SU-DHL-6 (cell line): ENCODE measurements at regions not wholly inside any gene's neighbourhood (a gene's known extent, or its start where the extent isn't known, plus 50 kb on each side); places are given as distances from the start of the nearest gene placed in this dataset.

Source experiments
- CTCF ChIP-seq: fragments of 200-600 bp; sonication (generic); IDR thresholded peaks from one replicate; pipeline ENCODE4 v1.5.1; 2017; ENCODE audit warnings: antibody characterized with exemption, mild to moderate bottlenecking, low read length, moderate library complexity; ENCODE audit not compliant: insufficient read depth, poor library complexity, severe bottlenecking
- EZH2phosphoT487 ChIP-seq: fragments of 200-600 bp; sonication (generic), shearing (Covaris generic); conservative IDR thresholded peaks from 2 replicates; pipeline ENCODE4 v1.6.1; 2018; ENCODE audit warnings: mild to moderate bottlenecking, antibody characterized with exemption, low read length, moderate library complexity, mixed read lengths

- no peak for TF ChIP-seq CTCF
- TF ChIP-seq EZH2phosphoT487: no peak
Observed at GRCh38 chr2:163828771-163829170, 93.0 kb upstream of the FIGN start.
